ENCODE measurements at regions not wholly inside any gene's neighbourhood (a gene's known extent, or its start where the extent isn't known, plus 50 kb on each side); places are given as distances from the start of the nearest gene placed in this dataset.

DNA sequence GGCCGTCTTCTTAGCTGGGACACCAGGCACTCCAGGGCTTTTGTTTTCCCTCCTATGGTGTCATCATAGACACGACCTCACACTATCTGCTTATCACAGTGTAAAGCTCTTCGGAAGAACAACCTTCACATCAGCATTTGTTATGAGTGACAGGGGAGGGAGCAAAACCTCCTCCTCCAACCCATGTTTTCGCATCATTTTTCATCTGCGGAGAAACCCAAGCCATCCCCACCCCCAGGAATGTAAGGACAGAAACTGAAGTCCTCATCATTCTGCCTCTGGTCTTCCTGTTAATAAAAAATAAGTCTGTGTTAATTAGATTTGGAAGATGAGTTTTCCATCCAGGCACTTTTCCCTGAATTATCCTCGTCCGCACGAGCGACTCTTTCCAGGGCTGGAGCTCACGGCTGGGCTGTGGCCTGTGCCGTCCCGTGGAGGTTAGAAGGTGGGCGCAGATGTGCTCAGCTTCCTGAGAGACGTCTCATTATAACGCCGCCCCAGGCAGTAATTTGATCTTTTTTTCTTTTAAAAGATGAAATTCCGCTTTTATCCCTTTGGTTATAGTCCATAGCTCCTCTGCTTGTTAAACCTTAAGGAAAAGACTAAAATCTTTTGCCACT, 101.6 kb upstream of the TMEM18 start:
- DNase-seq = no peak

GRCh38 chr2:777546-777945, 100.3 kb upstream of the TMEM18 start:
- no peak for DNase-seq

- DNase-seq = no peak
Observed at GRCh38 chr2:777051-777450, 99.8 kb upstream of the TMEM18 start.

DNA sequence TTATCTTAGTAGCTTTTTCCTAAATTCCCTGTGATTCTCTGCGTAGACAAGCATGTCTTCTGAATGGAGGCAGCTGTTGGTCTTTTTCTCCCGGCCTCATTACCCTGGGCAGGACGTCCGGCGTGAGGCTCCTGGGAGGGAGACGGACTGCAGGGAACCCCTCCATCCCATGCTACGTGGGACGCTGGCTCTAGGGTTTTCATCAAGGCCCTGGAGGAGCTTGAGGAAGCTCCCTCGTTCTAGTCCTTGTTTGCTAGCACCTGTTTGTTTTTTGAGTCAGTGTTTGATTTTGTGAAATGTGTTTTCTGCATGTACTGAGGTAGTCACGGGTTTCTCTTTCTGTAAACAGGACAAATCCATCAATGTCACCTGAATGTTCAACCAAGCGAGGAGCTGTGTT, 99.3 kb upstream of the TMEM18 start:
- no peak for DNase-seq

GRCh38 chr2:776038-776437, 98.8 kb upstream of the TMEM18 start:
- no peak for DNase-seq

DNA sequence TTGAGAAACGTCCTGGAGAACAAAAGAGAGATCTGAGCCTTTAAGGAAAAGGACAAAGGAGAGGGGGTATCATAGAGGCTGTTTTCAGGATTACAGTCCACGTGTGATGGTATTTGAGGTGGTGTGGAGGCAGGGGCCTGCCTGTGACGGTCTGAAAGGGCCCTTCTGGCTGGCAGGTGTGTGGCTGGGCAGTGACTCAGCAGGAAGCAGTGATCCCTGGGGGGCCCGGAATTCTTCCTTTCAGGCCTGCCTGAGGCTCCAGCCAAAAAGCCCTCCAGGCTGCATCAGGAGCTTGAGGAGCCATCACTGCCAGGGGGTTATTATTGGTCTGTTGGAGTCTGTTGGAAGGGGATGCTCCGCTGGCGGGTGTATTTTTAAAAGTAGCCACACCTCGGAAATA, 97.2 kb upstream of the TMEM18 start:
- DNase-seq = no peak

- DNase-seq = no peak
Observed at GRCh38 chr2:773256-774160, 96.3 kb upstream of the TMEM18 start.

- no peak for DNase-seq
Observed at GRCh38 chr2:771538-771937, 94.3 kb upstream of the TMEM18 start.

DNA sequence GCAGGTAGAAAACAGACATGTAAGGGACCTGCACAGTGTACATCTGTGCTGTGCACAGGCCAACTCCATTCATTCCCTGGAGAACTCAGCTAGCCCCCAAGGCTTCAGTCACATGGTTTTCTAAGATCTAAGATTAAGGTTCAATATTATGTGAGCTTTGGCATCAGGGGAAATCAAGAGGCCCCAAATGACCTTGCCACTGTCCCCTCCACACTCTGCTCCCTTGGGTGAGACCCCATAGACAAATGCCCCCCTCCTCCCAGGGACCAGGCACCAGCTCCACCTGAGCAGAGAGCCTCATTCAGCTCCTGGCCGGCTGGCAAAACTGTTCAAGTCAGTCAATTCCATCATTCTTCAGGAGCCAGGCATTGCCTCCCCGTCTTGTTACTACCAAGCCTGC, 93.6 kb upstream of the TMEM18 start:
- DNase-seq = no peak

DNA sequence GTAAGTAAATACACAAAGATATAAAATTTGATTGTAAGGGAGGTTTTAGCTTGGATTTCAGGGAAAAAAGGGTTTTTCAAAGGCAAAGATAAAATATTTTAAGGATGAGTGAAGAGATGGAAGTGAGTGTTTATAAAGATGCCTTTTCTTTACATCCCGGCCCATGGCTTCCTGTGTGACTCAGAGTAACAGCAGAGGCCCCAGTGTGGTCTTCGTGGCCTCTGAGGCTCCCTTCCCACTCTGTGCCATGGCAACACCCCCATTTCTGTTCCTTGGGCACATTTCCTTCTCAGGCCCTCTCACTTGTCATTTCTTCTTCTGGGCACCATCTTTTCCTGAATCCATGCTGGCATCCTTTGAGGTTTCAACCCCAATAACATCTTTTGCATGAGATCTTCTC, 92.6 kb upstream of the TMEM18 start:
- DNase-seq = no peak

DNA sequence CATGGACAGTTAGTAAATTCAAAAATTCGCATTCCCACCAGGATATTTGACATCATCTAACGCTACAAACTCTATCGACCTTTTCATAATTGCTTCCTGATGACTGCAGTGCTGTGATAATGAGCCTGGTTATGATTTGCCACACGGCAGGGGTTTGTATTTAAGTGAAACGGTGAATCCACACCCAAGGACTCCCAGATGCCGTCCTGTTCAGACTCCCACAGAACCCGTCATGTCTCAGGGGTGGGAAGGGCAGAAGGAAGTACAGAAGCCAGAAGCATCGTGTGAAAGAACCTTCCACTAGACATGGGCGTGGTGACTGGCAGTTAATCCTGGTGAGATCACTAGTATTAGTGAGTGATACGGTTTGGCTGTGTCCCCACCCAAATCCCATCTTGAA, 91.2 kb upstream of the TMEM18 start:
- no peak for DNase-seq

- DNase-seq = no peak
Observed at GRCh38 chr2:767944-768343, 90.7 kb upstream of the TMEM18 start.

GRCh38 chr2:767440-767839, 90.2 kb upstream of the TMEM18 start:
- DNase-seq = no peak

GRCh38 chr2:766255-766654, 89.0 kb upstream of the TMEM18 start:
- DNase-seq = no peak

GRCh38 chr2:765369-765768, 88.2 kb upstream of the TMEM18 start:
- no peak for DNase-seq

- no peak for DNase-seq
Observed at GRCh38 chr2:763766-764525, 86.7 kb upstream of the TMEM18 start.

GRCh38 chr2:762646-763045, 85.4 kb upstream of the TMEM18 start:
- DNase-seq = no peak

DNA sequence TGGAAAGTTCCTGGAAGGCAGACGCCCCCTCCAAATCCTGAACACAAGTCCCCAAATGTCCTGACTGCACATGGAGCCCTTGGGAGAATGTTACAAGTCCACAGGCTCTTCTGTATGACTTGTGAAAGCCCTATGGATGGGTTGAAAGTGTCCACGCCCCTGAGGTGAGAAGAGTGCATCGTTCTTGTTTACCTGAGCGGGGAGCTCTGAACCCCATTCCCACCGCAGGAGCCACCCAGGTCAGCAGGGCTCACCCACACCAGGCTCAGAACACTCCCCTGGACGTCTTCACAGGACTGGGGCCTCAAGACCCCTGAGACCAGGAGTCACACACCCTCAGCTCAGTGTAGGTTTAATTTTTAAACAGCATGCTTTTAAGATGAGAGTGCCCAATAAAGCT, 84.2 kb upstream of the TMEM18 start:
- DNase-seq = no peak

DNA sequence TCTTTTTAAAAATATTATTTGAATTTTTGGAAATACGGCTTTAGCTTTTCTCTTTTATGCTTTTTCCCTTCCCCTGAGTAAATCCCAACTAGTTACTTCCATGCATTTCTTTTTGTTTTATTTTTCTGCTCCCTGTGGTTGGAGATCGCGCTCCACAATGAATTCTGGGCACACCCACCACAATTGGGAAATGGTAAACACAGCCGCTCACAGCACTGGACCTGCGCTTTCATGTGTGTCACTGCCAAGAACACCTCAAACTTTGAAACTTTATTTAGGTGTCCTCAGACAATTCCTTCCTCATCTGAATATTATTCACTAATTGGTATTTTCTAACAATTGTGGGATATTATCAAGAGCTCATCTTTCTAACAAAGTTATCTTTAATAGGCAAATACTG, 82.8 kb upstream of the TMEM18 start:
- DNase-seq = no peak

- no peak for DNase-seq
Observed at GRCh38 chr2:758073-758820, 81.0 kb upstream of the TMEM18 start.

DNA sequence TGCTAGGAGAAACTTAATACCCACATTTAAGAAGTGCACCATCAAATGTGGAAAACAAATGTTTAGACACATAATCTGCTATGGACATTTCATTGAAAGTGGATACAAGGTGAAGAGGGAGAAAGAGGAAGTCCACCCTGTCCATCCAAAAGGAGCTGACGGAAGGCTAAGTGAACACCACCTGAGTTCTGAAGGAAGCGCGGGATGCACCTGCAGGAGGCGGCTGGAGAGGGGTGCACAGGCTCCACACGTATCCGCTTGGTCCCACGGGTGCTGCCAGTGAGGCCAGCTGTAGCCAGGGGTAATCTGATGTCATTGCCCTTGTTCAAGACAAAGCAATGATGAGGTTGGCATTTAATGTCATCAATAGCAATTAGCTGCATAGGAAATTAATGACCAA, 75.9 kb upstream of the TMEM18 start:
- no peak for DNase-seq

DNA sequence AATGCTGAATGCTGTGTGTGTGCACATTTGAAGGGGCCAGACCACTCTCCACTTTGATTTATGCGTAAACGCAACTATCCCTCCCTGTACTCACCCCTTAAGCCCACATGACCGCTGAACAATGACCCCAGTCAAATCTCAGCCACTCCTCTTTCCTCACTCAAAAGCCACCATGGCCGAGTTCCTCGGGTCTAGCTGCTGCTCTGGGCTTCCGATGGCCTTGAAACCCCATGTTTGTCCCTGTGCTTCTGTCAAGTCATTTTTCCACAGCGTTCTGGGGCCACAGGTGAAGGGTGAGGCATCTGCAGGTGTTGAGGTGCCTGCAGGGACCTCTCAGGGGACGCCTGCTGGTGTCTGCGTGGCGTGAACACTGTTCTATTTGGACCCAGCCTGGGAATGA, 74.3 kb upstream of the TMEM18 start:
- no peak for DNase-seq

DNA sequence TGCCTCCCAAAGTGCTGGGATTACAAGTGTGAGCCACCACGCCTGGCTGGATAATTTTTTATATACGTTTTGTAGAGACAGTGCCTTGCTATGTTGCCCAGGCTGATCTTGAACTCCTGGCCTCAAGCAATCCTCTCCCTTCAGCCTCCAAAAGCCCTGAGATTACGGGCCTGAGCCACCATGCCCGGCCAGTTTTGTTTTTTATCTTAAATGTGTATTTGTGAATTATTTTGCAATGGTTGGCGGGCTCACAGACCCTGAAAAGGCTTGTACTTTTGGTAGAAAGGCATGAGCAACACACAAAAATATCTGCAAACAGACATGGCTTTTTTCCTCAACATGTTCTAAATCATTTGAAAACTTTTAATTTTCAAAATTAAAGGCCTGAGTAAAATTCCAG, 73.4 kb upstream of the TMEM18 start:
- DNase-seq = no peak
